ENCODE measurements at regions not wholly inside any gene's neighbourhood (a gene's known extent, or its start where the extent isn't known, plus 50 kb on each side); places are given as distances from the start of the nearest gene placed in this dataset.

GRCh38 chr17:77363821-77364361, 223.1 kb downstream of the SEC14L1 start:
- Histone ChIP-seq H3K9me3 (ENCODE audit: control insufficient read depth in 4 of 4, low read length in 3 of 4) (no peaks in the 10 kb centered on the region), H3K27me3 (ENCODE audit: control insufficient read depth in 4 of 4, insufficient read depth in 4 of 4, low read length in 3 of 4) (no peaks in the 10 kb centered on the region), H3K36me3 (ENCODE audit: control insufficient read depth in 4 of 4, insufficient read depth in 3 of 4, low read depth in 1 of 4, low read length in 3 of 4) (no peaks in the 10 kb centered on the region), H3K9ac (ENCODE audit: low read depth in 1 of 2, low read length in 2 of 2) (no peak overlapping the region), H3K27ac (ENCODE audit: low read depth in 1 of 2, low read length in 2 of 2) (no peak overlapping the region), H3K4me1 (ENCODE audit: control insufficient read depth in 4 of 4, insufficient read depth in 4 of 4, low read length in 3 of 4) (peaks cover 3 to 24% (median 6%) of the 10 kb centered on the region in 4 donors), H3K4me3 (ENCODE audit: low read depth in 1 of 3, low read length in 3 of 3) (no peak overlapping the region)
- TF ChIP-seq CTCF (IDR thresholded peaks at IDR 0.05; ENCODE audit: low read depth, low read length, missing input control) (no peak), EGR1 (IDR thresholded peaks at IDR 0.05; ENCODE audit: low read depth in 2 of 2) (no peak), SP1 (IDR thresholded peaks at IDR 0.05) (no peak), NR2F2 (IDR thresholded peaks at IDR 0.05) (peak; percentile 48), RXRA (IDR thresholded peaks at IDR 0.05) (no peak), HNF4A (conservative IDR thresholded peaks at IDR 0.05) (no peak), TAF1 (conservative IDR thresholded peaks at IDR 0.05) (no peak), JUND (IDR thresholded peaks at IDR 0.05) (peak; percentile 18 to 45), HNF4G (IDR thresholded peaks at IDR 0.05) (no peak), RAD21 (IDR thresholded peaks at IDR 0.05) (no peak), ZBTB33 (IDR thresholded peaks at IDR 0.05) (no peak), ATF3 (IDR thresholded peaks at IDR 0.05) (no peak)
- DNase-seq (ENCODE audit: low spot score), result no peak
- 75% methylated on average over 17 of the region's 17 CpGs for WGBS

- TF ChIP-seq MAX (IDR thresholded peaks at IDR 0.05), result no peak
- TF ChIP-seq EGR1 (IDR thresholded peaks at IDR 0.05; ENCODE audit: low read depth in 2 of 2), result no peak
- TF ChIP-seq RAD21 (IDR thresholded peaks at IDR 0.05), result no peak
- TF ChIP-seq HNF4G (IDR thresholded peaks at IDR 0.05), result no peak
- no peak for TF ChIP-seq ZBTB33 (IDR thresholded peaks at IDR 0.05)
- TF ChIP-seq REST (IDR thresholded peaks at IDR 0.05), result no peak
- Histone ChIP-seq H3K36me3 (ENCODE audit: control insufficient read depth in 4 of 4, insufficient read depth in 3 of 4, low read depth in 1 of 4, low read length in 3 of 4) (no peaks in the 10 kb centered on the region), H3K27ac (ENCODE audit: low read depth in 1 of 2, low read length in 2 of 2) (no peak overlapping the region), H3K4me3 (ENCODE audit: low read depth in 1 of 3, low read length in 3 of 3) (no peak overlapping the region), H3K4me1 (ENCODE audit: control insufficient read depth in 4 of 4, insufficient read depth in 4 of 4, low read length in 3 of 4) (peaks cover 0 to 21% (median 5%) of the 10 kb centered on the region in 4 donors), H3K9ac (ENCODE audit: low read depth in 1 of 2, low read length in 2 of 2) (no peak overlapping the region), H3K27me3 (ENCODE audit: control insufficient read depth in 4 of 4, insufficient read depth in 4 of 4, low read length in 3 of 4) (no peaks in the 10 kb centered on the region), H3K9me3 (ENCODE audit: control insufficient read depth in 4 of 4, low read length in 3 of 4) (no peaks in the 10 kb centered on the region)
- WGBS, result 88% methylated on average over 10 of the region's 10 CpGs
- no peak for DNase-seq (ENCODE audit: low spot score)
Observed at GRCh38 chr17:77364381-77364911, 223.7 kb downstream of the SEC14L1 start.

All from liver (tissue), 8 donors.